H9 (cell line): ENCODE measurements at regions not wholly inside any gene's neighbourhood (a gene's known extent, or its start where the extent isn't known, plus 50 kb on each side); places are given as distances from the start of the nearest gene placed in this dataset.

Experiments used
- DNase-seq: peaks from one replicate; pipeline ENCODE4 v3.0.0-alpha.2; 2017
- H2AFZ ChIP-seq: one replicate; pipeline ENCODE4 v1.6.1; 2013; ENCODE audit warnings: mild to moderate bottlenecking, low read length, control low read depth, moderate library complexity
- H2AK5ac ChIP-seq: 2 replicates; pipeline ENCODE4 v1.6.1; 2013; ENCODE audit warnings: low read length, control low read depth, mixed read lengths; ENCODE audit not compliant: insufficient read length
- H2BK120ac ChIP-seq: one replicate; pipeline ENCODE4 v1.6.1; 2013; ENCODE audit warnings: low read depth, mild to moderate bottlenecking, low read length, control low read depth, inconsistent platforms; ENCODE audit not compliant: poor library complexity, severe bottlenecking
- H2BK12ac ChIP-seq: 2 replicates; pipeline ENCODE4 v1.6.1; 2013; ENCODE audit warnings: low read length, control low read depth, mixed read lengths, low read depth; ENCODE audit not compliant: insufficient read length
- H2BK15ac ChIP-seq: 2 replicates; pipeline ENCODE4 v1.6.1; 2013; ENCODE audit warnings: low read depth, low read length, control low read depth
- H2BK20ac ChIP-seq: one replicate; pipeline ENCODE4 v1.6.1; 2013; ENCODE audit warnings: low read depth, mild to moderate bottlenecking, low read length, control low read depth, inconsistent platforms; ENCODE audit not compliant: poor library complexity, severe bottlenecking
- H2BK5ac ChIP-seq: 2 replicates; pipeline ENCODE4 v1.6.1; 2013; ENCODE audit warnings: low read length, control low read depth, mixed read lengths; ENCODE audit not compliant: insufficient read length
- H3K14ac ChIP-seq: 2 replicates; pipeline ENCODE4 v1.6.1; 2013; ENCODE audit warnings: low read length, control low read depth; ENCODE audit not compliant: insufficient read depth
- H3K18ac ChIP-seq: 2 replicates; pipeline ENCODE4 v1.6.1; 2013; ENCODE audit warnings: low read depth, mild to moderate bottlenecking, mixed read lengths, low read length, control low read depth; ENCODE audit not compliant: insufficient read length
- H3K23ac ChIP-seq: 2 replicates; pipeline ENCODE4 v1.6.1; 2013; ENCODE audit warnings: low read length, control low read depth, mixed read lengths, low read depth; ENCODE audit not compliant: insufficient read length
- H3K23me2 ChIP-seq: 2 replicates; pipeline ENCODE4 v1.6.1; 2013; ENCODE audit warnings: low read depth, mild to moderate bottlenecking, mixed read lengths, low read length, control low read depth; ENCODE audit not compliant: insufficient read length, poor library complexity, severe bottlenecking
- H3K27ac ChIP-seq: 2 replicates; pipeline ENCODE4 v1.5.1; 2013; ENCODE audit warnings: low read length, control low read depth, mixed read lengths, low read depth; ENCODE audit not compliant: insufficient read length
- H3K27me3 ChIP-seq: 2 replicates; pipeline ENCODE4 v1.6.1; 2013; ENCODE audit warnings: low read length, control low read depth, inconsistent platforms; ENCODE audit not compliant: insufficient read depth
- H3K4ac ChIP-seq: 2 replicates; pipeline ENCODE4 v1.6.1; 2013; ENCODE audit warnings: low read depth, mild to moderate bottlenecking, control low read depth, inconsistent platforms, low read length, moderate library complexity
- H3K4me1 ChIP-seq: 2 replicates; pipeline ENCODE4 v1.6.1; 2013; ENCODE audit warnings: low read length, control low read depth, inconsistent platforms; ENCODE audit not compliant: insufficient read depth
- H3K4me2 ChIP-seq: 2 replicates; pipeline ENCODE4 v1.6.1; 2013; ENCODE audit warnings: low read length, control low read depth, mixed read lengths; ENCODE audit not compliant: insufficient read length, insufficient read depth
- H3K56ac ChIP-seq: 2 replicates; pipeline ENCODE4 v1.6.1; 2013; ENCODE audit warnings: low read depth, mild to moderate bottlenecking, mixed read lengths, low read length, control low read depth; ENCODE audit not compliant: insufficient read length
- H3K79me1 ChIP-seq: 2 replicates; pipeline ENCODE4 v1.6.1; 2013; ENCODE audit warnings: low read depth, mild to moderate bottlenecking, moderate library complexity, low read length, control low read depth, inconsistent platforms; ENCODE audit not compliant: insufficient read depth, poor library complexity, severe bottlenecking
- H3K79me2 ChIP-seq: 2 replicates; pipeline ENCODE4 v1.6.1; 2013; ENCODE audit warnings: low read length, control low read depth, inconsistent platforms; ENCODE audit not compliant: insufficient read depth
- H3K9ac ChIP-seq: 2 replicates; pipeline ENCODE4 v1.6.1; 2013; ENCODE audit warnings: low read length, control low read depth, mixed read lengths; ENCODE audit not compliant: insufficient read length; ENCODE audit errors: extremely low read depth
- H3K9me3 ChIP-seq: one replicate; pipeline ENCODE4 v1.6.1; 2013; ENCODE audit warnings: low read depth, low read length, inconsistent platforms; ENCODE audit not compliant: control insufficient read depth
- H3T11ph ChIP-seq: one replicate; pipeline ENCODE4 v1.6.1; 2013; ENCODE audit warnings: mild to moderate bottlenecking, low read length, control low read depth, inconsistent platforms
- H4K20me1 ChIP-seq: one replicate; pipeline ENCODE4 v1.6.1; 2013; ENCODE audit not compliant: control insufficient read depth, insufficient read length, insufficient read depth
- H4K5ac ChIP-seq: 2 replicates; pipeline ENCODE4 v1.6.1; 2013; ENCODE audit warnings: low read depth, mild to moderate bottlenecking, mixed read lengths, low read length, control low read depth; ENCODE audit not compliant: insufficient read length
- H4K8ac ChIP-seq: replicated peaks from 2 replicates; pipeline ENCODE4 v1.6.1; 2013; ENCODE audit warnings: low read length, control low read depth, mixed read lengths, low read depth; ENCODE audit not compliant: insufficient read length
- H4K91ac ChIP-seq: 2 replicates; pipeline ENCODE4 v1.6.1; 2013; ENCODE audit warnings: low read depth, mild to moderate bottlenecking, moderate library complexity, mixed read lengths, low read length, control low read depth; ENCODE audit not compliant: insufficient read length
- H3K27ac Mint-ChIP-seq, 3 experiments: 2 replicates in 2 of 3; 3 replicates in 1 of 3; pipeline ENCODE4 v1.8.0; 2020 to 2021; ENCODE audit warnings: mixed read lengths in 3 of 3, mild to moderate bottlenecking in 1 of 3, moderate library complexity in 1 of 3
- H3K27me3 Mint-ChIP-seq: 2 replicates; pipeline ENCODE4 v1.8.0; 2021; ENCODE audit warnings: low read depth, mild to moderate bottlenecking, moderate library complexity, mixed read lengths
- H3K36me3 Mint-ChIP-seq, 3 experiments: 2 replicates in 2 of 3; 3 replicates in 1 of 3; pipeline ENCODE4 v1.8.0; 2020 to 2021; ENCODE audit warnings: low read depth in 3 of 3, mixed read lengths in 3 of 3; ENCODE audit not compliant: insufficient read depth in 1 of 3
- H3K4me1 Mint-ChIP-seq, 2 experiments: 2 replicates each; pipeline ENCODE4 v1.8.0; 2020; ENCODE audit warnings: mixed read lengths in 2 of 2
- H3K4me3 Mint-ChIP-seq, 2 experiments: 2 replicates in 1 of 2; 3 replicates in 1 of 2; pipeline ENCODE4 v1.8.0; 2020 to 2021; ENCODE audit warnings: mild to moderate bottlenecking in 2 of 2, mixed read lengths in 2 of 2, moderate library complexity in 1 of 2
- H3K9me3 Mint-ChIP-seq, 2 experiments: 2 replicates in 1 of 2; 3 replicates in 1 of 2; pipeline ENCODE4 v1.8.0; 2020; ENCODE audit warnings: mild to moderate bottlenecking in 2 of 2, mixed read lengths in 2 of 2, moderate library complexity in 1 of 2
- CTCF ChIP-seq: fragments of 200-600 bp; sonication (generic); conservative IDR thresholded peaks from 3 replicates; pipeline ENCODE4 v1.8.0; 2021; ENCODE audit warnings: antibody characterized with exemption, mild to moderate bottlenecking

GRCh38 chr6:139987091-139987490 is 612.6 kb upstream of the CITED2 start:
- Mint-ChIP-seq H3K27me3 (no peaks in the 10 kb centered on the region), H3K36me3 (no peaks in the 10 kb centered on the region), H3K9me3 (no peaks in the 10 kb centered on the region), H3K4me3 (no peak overlapping the region), H3K27ac (no peak overlapping the region), H3K4me1 (peaks cover 23 to 26% of the 10 kb centered on the region in 2 experiments)
- no peak overlapping the region for H3K4me2 ChIP-seq
- H2BK15ac ChIP-seq = no peak overlapping the region
- no peak overlapping the region for H2BK120ac ChIP-seq
- H4K8ac ChIP-seq = no peak overlapping the region
- no peak overlapping the region for H3K27ac ChIP-seq
- no peak overlapping the region for H2BK5ac ChIP-seq
- H3K4me1 ChIP-seq = peaks cover 6% of the 10 kb centered on the region; the same call in 1 of the 2 replicates
- H3K18ac ChIP-seq = no peak overlapping the region
- DNase-seq = no peak
- no peak overlapping the region for H2BK20ac ChIP-seq
- H3K9ac ChIP-seq = no peak overlapping the region
- H3K56ac ChIP-seq = no peak overlapping the region
- H3K23ac ChIP-seq = no peak overlapping the region
- no peaks in the 10 kb centered on the region for H3K79me2 ChIP-seq
- no peak overlapping the region for H3K14ac ChIP-seq
- no peaks in the 10 kb centered on the region for H4K20me1 ChIP-seq
- no peaks in the 10 kb centered on the region for H3K23me2 ChIP-seq
- no peak overlapping the region for H2BK12ac ChIP-seq
- no peak overlapping the region for H2AK5ac ChIP-seq
- TF ChIP-seq CTCF = no peak
- no peak overlapping the region for H3K4ac ChIP-seq
- no peak overlapping the region for H3T11ph ChIP-seq
- no peaks in the 10 kb centered on the region for H3K9me3 ChIP-seq
- no peak overlapping the region for H4K5ac ChIP-seq
- no peaks in the 10 kb centered on the region for H3K27me3 ChIP-seq
- no peaks in the 10 kb centered on the region for H3K79me1 ChIP-seq
- no peak overlapping the region for H4K91ac ChIP-seq
- no peak overlapping the region for H2AFZ ChIP-seq
